H9 (cell line): ENCODE measurements at regions not wholly inside any gene's neighbourhood (a gene's known extent, or its start where the extent isn't known, plus 50 kb on each side); places are given as distances from the start of the nearest gene placed in this dataset.

ENCODE experiments used
- DNase-seq: peaks from one replicate; pipeline ENCODE4 v3.0.0-alpha.2; 2017
- H2AFZ ChIP-seq: one replicate; pipeline ENCODE4 v1.6.1; 2013; ENCODE audit warnings: mild to moderate bottlenecking, low read length, control low read depth, moderate library complexity
- H2AK5ac ChIP-seq: 2 replicates; pipeline ENCODE4 v1.6.1; 2013; ENCODE audit warnings: low read length, control low read depth, mixed read lengths; ENCODE audit not compliant: insufficient read length
- H2BK120ac ChIP-seq: one replicate; pipeline ENCODE4 v1.6.1; 2013; ENCODE audit warnings: low read depth, mild to moderate bottlenecking, low read length, control low read depth, inconsistent platforms; ENCODE audit not compliant: poor library complexity, severe bottlenecking
- H2BK12ac ChIP-seq: 2 replicates; pipeline ENCODE4 v1.6.1; 2013; ENCODE audit warnings: low read length, control low read depth, mixed read lengths, low read depth; ENCODE audit not compliant: insufficient read length
- H2BK15ac ChIP-seq: 2 replicates; pipeline ENCODE4 v1.6.1; 2013; ENCODE audit warnings: low read depth, low read length, control low read depth
- H2BK20ac ChIP-seq: one replicate; pipeline ENCODE4 v1.6.1; 2013; ENCODE audit warnings: low read depth, mild to moderate bottlenecking, low read length, control low read depth, inconsistent platforms; ENCODE audit not compliant: poor library complexity, severe bottlenecking
- H2BK5ac ChIP-seq: 2 replicates; pipeline ENCODE4 v1.6.1; 2013; ENCODE audit warnings: low read length, control low read depth, mixed read lengths; ENCODE audit not compliant: insufficient read length
- H3K14ac ChIP-seq: 2 replicates; pipeline ENCODE4 v1.6.1; 2013; ENCODE audit warnings: low read length, control low read depth; ENCODE audit not compliant: insufficient read depth
- H3K18ac ChIP-seq: 2 replicates; pipeline ENCODE4 v1.6.1; 2013; ENCODE audit warnings: low read depth, mild to moderate bottlenecking, mixed read lengths, low read length, control low read depth; ENCODE audit not compliant: insufficient read length
- H3K23ac ChIP-seq: 2 replicates; pipeline ENCODE4 v1.6.1; 2013; ENCODE audit warnings: low read length, control low read depth, mixed read lengths, low read depth; ENCODE audit not compliant: insufficient read length
- H3K23me2 ChIP-seq: 2 replicates; pipeline ENCODE4 v1.6.1; 2013; ENCODE audit warnings: low read depth, mild to moderate bottlenecking, mixed read lengths, low read length, control low read depth; ENCODE audit not compliant: insufficient read length, poor library complexity, severe bottlenecking
- H3K27ac ChIP-seq: 2 replicates; pipeline ENCODE4 v1.5.1; 2013; ENCODE audit warnings: low read length, control low read depth, mixed read lengths, low read depth; ENCODE audit not compliant: insufficient read length
- H3K27me3 ChIP-seq: 2 replicates; pipeline ENCODE4 v1.6.1; 2013; ENCODE audit warnings: low read length, control low read depth, inconsistent platforms; ENCODE audit not compliant: insufficient read depth
- H3K4ac ChIP-seq: 2 replicates; pipeline ENCODE4 v1.6.1; 2013; ENCODE audit warnings: low read depth, mild to moderate bottlenecking, control low read depth, inconsistent platforms, low read length, moderate library complexity
- H3K4me1 ChIP-seq: 2 replicates; pipeline ENCODE4 v1.6.1; 2013; ENCODE audit warnings: low read length, control low read depth, inconsistent platforms; ENCODE audit not compliant: insufficient read depth
- H3K4me2 ChIP-seq: 2 replicates; pipeline ENCODE4 v1.6.1; 2013; ENCODE audit warnings: low read length, control low read depth, mixed read lengths; ENCODE audit not compliant: insufficient read length, insufficient read depth
- H3K56ac ChIP-seq: 2 replicates; pipeline ENCODE4 v1.6.1; 2013; ENCODE audit warnings: low read depth, mild to moderate bottlenecking, mixed read lengths, low read length, control low read depth; ENCODE audit not compliant: insufficient read length
- H3K79me1 ChIP-seq: 2 replicates; pipeline ENCODE4 v1.6.1; 2013; ENCODE audit warnings: low read depth, mild to moderate bottlenecking, moderate library complexity, low read length, control low read depth, inconsistent platforms; ENCODE audit not compliant: insufficient read depth, poor library complexity, severe bottlenecking
- H3K79me2 ChIP-seq: 2 replicates; pipeline ENCODE4 v1.6.1; 2013; ENCODE audit warnings: low read length, control low read depth, inconsistent platforms; ENCODE audit not compliant: insufficient read depth
- H3K9ac ChIP-seq: 2 replicates; pipeline ENCODE4 v1.6.1; 2013; ENCODE audit warnings: low read length, control low read depth, mixed read lengths; ENCODE audit not compliant: insufficient read length; ENCODE audit errors: extremely low read depth
- H3K9me3 ChIP-seq: one replicate; pipeline ENCODE4 v1.6.1; 2013; ENCODE audit warnings: low read depth, low read length, inconsistent platforms; ENCODE audit not compliant: control insufficient read depth
- H3T11ph ChIP-seq: one replicate; pipeline ENCODE4 v1.6.1; 2013; ENCODE audit warnings: mild to moderate bottlenecking, low read length, control low read depth, inconsistent platforms
- H4K20me1 ChIP-seq: one replicate; pipeline ENCODE4 v1.6.1; 2013; ENCODE audit not compliant: control insufficient read depth, insufficient read length, insufficient read depth
- H4K5ac ChIP-seq: 2 replicates; pipeline ENCODE4 v1.6.1; 2013; ENCODE audit warnings: low read depth, mild to moderate bottlenecking, mixed read lengths, low read length, control low read depth; ENCODE audit not compliant: insufficient read length
- H4K8ac ChIP-seq: replicated peaks from 2 replicates; pipeline ENCODE4 v1.6.1; 2013; ENCODE audit warnings: low read length, control low read depth, mixed read lengths, low read depth; ENCODE audit not compliant: insufficient read length
- H4K91ac ChIP-seq: 2 replicates; pipeline ENCODE4 v1.6.1; 2013; ENCODE audit warnings: low read depth, mild to moderate bottlenecking, moderate library complexity, mixed read lengths, low read length, control low read depth; ENCODE audit not compliant: insufficient read length
- H3K27ac Mint-ChIP-seq, 3 experiments: 2 replicates in 2 of 3; 3 replicates in 1 of 3; pipeline ENCODE4 v1.8.0; 2020 to 2021; ENCODE audit warnings: mixed read lengths in 3 of 3, mild to moderate bottlenecking in 1 of 3, moderate library complexity in 1 of 3
- H3K27me3 Mint-ChIP-seq: 2 replicates; pipeline ENCODE4 v1.8.0; 2021; ENCODE audit warnings: low read depth, mild to moderate bottlenecking, moderate library complexity, mixed read lengths
- H3K36me3 Mint-ChIP-seq, 3 experiments: 2 replicates in 2 of 3; 3 replicates in 1 of 3; pipeline ENCODE4 v1.8.0; 2020 to 2021; ENCODE audit warnings: low read depth in 3 of 3, mixed read lengths in 3 of 3; ENCODE audit not compliant: insufficient read depth in 1 of 3
- H3K4me1 Mint-ChIP-seq, 2 experiments: 2 replicates each; pipeline ENCODE4 v1.8.0; 2020; ENCODE audit warnings: mixed read lengths in 2 of 2
- H3K4me3 Mint-ChIP-seq, 2 experiments: 2 replicates in 1 of 2; 3 replicates in 1 of 2; pipeline ENCODE4 v1.8.0; 2020 to 2021; ENCODE audit warnings: mild to moderate bottlenecking in 2 of 2, mixed read lengths in 2 of 2, moderate library complexity in 1 of 2
- H3K9me3 Mint-ChIP-seq, 2 experiments: 2 replicates in 1 of 2; 3 replicates in 1 of 2; pipeline ENCODE4 v1.8.0; 2020; ENCODE audit warnings: mild to moderate bottlenecking in 2 of 2, mixed read lengths in 2 of 2, moderate library complexity in 1 of 2
- CTCF ChIP-seq: fragments of 200-600 bp; sonication (generic); conservative IDR thresholded peaks from 3 replicates; pipeline ENCODE4 v1.8.0; 2021; ENCODE audit warnings: antibody characterized with exemption, mild to moderate bottlenecking
- WGBS: extraction: QIAGEN DNeasy Blood & Tissue Kit; methylation state at CpG from one replicate; pipeline ENCODE4 v1.1.7; 2013; ENCODE audit warnings: missing lambda C conversion rate, low lambda C conversion rate, mixed read lengths; ENCODE audit not compliant: insufficient read length; ENCODE audit errors: extremely low coverage; 5-methylcytosine and 5-hydroxymethylcytosine counted together

GRCh38 chr9:10700915-10701314, 88.1 kb upstream of the PTPRD start:
- Histone ChIP-seq H2BK15ac (no peak overlapping the region), H3K4me1 (no peaks in the 10 kb centered on the region), H3K9me3 (no peaks in the 10 kb centered on the region), H3K4me2 (no peak overlapping the region), H3K4ac (no peak overlapping the region), H2AFZ (no peak overlapping the region), H3K27me3 (no peaks in the 10 kb centered on the region), H3K23ac (no peak overlapping the region), H2BK12ac (no peak overlapping the region), H4K5ac (no peak overlapping the region), H3K56ac (no peak overlapping the region), H3T11ph (no peak overlapping the region), H4K8ac (no peak overlapping the region), H3K27ac (no peak overlapping the region), H3K14ac (no peak overlapping the region), H2AK5ac (no peak overlapping the region), H3K9ac (no peak overlapping the region), H3K18ac (no peak overlapping the region), H4K91ac (no peak overlapping the region), H2BK5ac (no peak overlapping the region), H2BK20ac (no peak overlapping the region), H3K79me2 (no peaks in the 10 kb centered on the region), H3K79me1 (no peaks in the 10 kb centered on the region), H3K23me2 (no peaks in the 10 kb centered on the region), H2BK120ac (no peak overlapping the region), H4K20me1 (no peaks in the 10 kb centered on the region)
- H3K27me3 Mint-ChIP-seq = no peaks in the 10 kb centered on the region
- peaks cover 2% of the 10 kb centered on the region in 2 experiments; a peak in 3 of 4 replicates for H3K4me1 Mint-ChIP-seq
- no peaks in the 10 kb centered on the region for H3K36me3 Mint-ChIP-seq
- WGBS = no CpG with 5 or more reads among the region's 3 CpGs
- H3K9me3 Mint-ChIP-seq = no peaks in the 10 kb centered on the region
- TF ChIP-seq CTCF = no peak
- DNase-seq = no peak
- no peak overlapping the region for H3K4me3 Mint-ChIP-seq
- no peak overlapping the region for H3K27ac Mint-ChIP-seq
